ENCODE measurements at regions not wholly inside any gene's neighbourhood (a gene's known extent, or its start where the extent isn't known, plus 50 kb on each side); places are given as distances from the start of the nearest gene placed in this dataset.

- Histone ChIP-seq H3K4me3 (replicated peaks in 1 of 2; ENCODE audit: low read depth in 1 of 2, low read length in 2 of 2) (no peak overlapping the region), H3K9me3 (ENCODE audit: control insufficient read depth in 1 of 2, insufficient read depth in 1 of 2, low read depth in 1 of 2, low read length in 2 of 2) (no peaks in the 10 kb centered on the region), H2AFZ (ENCODE audit: low read depth, low read length, poor library complexity, severe bottlenecking) (no peak overlapping the region), H3K4me1 (ENCODE audit: control insufficient read depth in 1 of 2, insufficient read depth in 2 of 2, low read length in 2 of 2) (no peaks in the 10 kb centered on the region), H3K36me3 (ENCODE audit: control insufficient read depth in 1 of 2, insufficient read depth in 2 of 2, low read length in 2 of 2) (no peaks in the 10 kb centered on the region), H3K27me3 (ENCODE audit: insufficient read depth, low read length) (no peaks in the 10 kb centered on the region), H3K9ac (ENCODE audit: low read length) (no peak overlapping the region), H3K79me2 (ENCODE audit: insufficient read depth, low read length) (no peaks in the 10 kb centered on the region), H4K20me1 (ENCODE audit: insufficient read depth) (no peaks in the 10 kb centered on the region; the same call in 1 of the 2 replicates), H3K27ac (ENCODE audit: low read depth, low read length) (no peak overlapping the region), H3K4me2 (ENCODE audit: low read length) (no peak overlapping the region), H3K9me2 (ENCODE audit: insufficient read depth) (no peaks in the 10 kb centered on the region)
- DNase-seq (ENCODE audit: low read depth, low spot score) (no peak), ATAC-seq (no peak)
- ChIA-PET RAD21 (ENCODE audit: low non-redundant PET in 1 of 2, low total read pairs in 2 of 2, uncharacterized antibody in 2 of 2, unreplicated experiment in 2 of 2) (no interaction called here), CTCF (no interaction called here), POLR2A (no interaction called here)
- BruUV-seq (replicated peaks) = no TSS peak
- intact Hi-C loops (cut with micrococcal nuclease) = no loop called here
- TF ChIP-seq CTCF (IDR thresholded peaks at IDR 0.05 in 2 of 3, conservative IDR thresholded peaks at IDR 0.05 in 1 of 3; ENCODE audit: borderline replicate concordance in 1 of 3, insufficient read depth in 1 of 3, low read depth in 2 of 3, low read length in 2 of 3) = no peak
- TF ChIP-seq FOSL1 (IDR thresholded peaks at IDR 0.05; ENCODE audit: low read depth) = no peak
These were observed 292.8 kb upstream of the PMFBP1 start for GRCh38 chr16:72464597-72465368.

- DNase-seq (ENCODE audit: low read depth, low spot score) = no peak
- POLR2A ChIA-PET = no interaction called here
These were observed 292.1 kb upstream of the PMFBP1 start for GRCh38 chr16:72464052-72464451.

More at GRCh38 chr16:72464052-72464451, 292.1 kb upstream of the PMFBP1 start:
- BruUV-seq (replicated peaks) = no TSS peak
- Histone ChIP-seq H3K4me1 (ENCODE audit: control insufficient read depth in 1 of 2, insufficient read depth in 2 of 2, low read length in 2 of 2) (no peaks in the 10 kb centered on the region), H3K9ac (ENCODE audit: low read length) (no peak overlapping the region), H3K27ac (ENCODE audit: low read depth, low read length) (no peak overlapping the region), H3K9me2 (ENCODE audit: insufficient read depth) (no peaks in the 10 kb centered on the region), H3K27me3 (ENCODE audit: insufficient read depth, low read length) (no peaks in the 10 kb centered on the region), H3K9me3 (ENCODE audit: control insufficient read depth in 1 of 2, insufficient read depth in 1 of 2, low read depth in 1 of 2, low read length in 2 of 2) (no peaks in the 10 kb centered on the region), H3K79me2 (ENCODE audit: insufficient read depth, low read length) (no peaks in the 10 kb centered on the region), H2AFZ (ENCODE audit: low read depth, low read length, poor library complexity, severe bottlenecking) (no peak overlapping the region), H3K4me2 (ENCODE audit: low read length) (no peak overlapping the region), H3K4me3 (replicated peaks in 1 of 2; ENCODE audit: low read depth in 1 of 2, low read length in 2 of 2) (no peak overlapping the region), H3K36me3 (ENCODE audit: control insufficient read depth in 1 of 2, insufficient read depth in 2 of 2, low read length in 2 of 2) (no peaks in the 10 kb centered on the region), H4K20me1 (ENCODE audit: insufficient read depth) (no peaks in the 10 kb centered on the region; the same call in 1 of the 2 replicates)
- no peak for TF ChIP-seq SP1 (IDR thresholded peaks at IDR 0.05; ENCODE audit: low read depth)
- no peak for TF ChIP-seq SIN3A (IDR thresholded peaks at IDR 0.05; ENCODE audit: low read depth)
- TF ChIP-seq ELF1 (IDR thresholded peaks at IDR 0.05; ENCODE audit: borderline replicate concordance, low read depth) = no peak
- no peak for TF ChIP-seq SRF (IDR thresholded peaks at IDR 0.05; ENCODE audit: low read depth)
- ATAC-seq = no peak
- intact Hi-C loops (cut with micrococcal nuclease) = no loop called here
- RAD21 ChIA-PET (ENCODE audit: low non-redundant PET in 1 of 2, low total read pairs in 2 of 2, uncharacterized antibody in 2 of 2, unreplicated experiment in 2 of 2) = no interaction called here
- CTCF ChIA-PET = no interaction called here

Data from HCT116 (cell line).